ENCODE measurements at regions not wholly inside any gene's neighbourhood (a gene's known extent, or its start where the extent isn't known, plus 50 kb on each side); places are given as distances from the start of the nearest gene placed in this dataset.

DNA sequence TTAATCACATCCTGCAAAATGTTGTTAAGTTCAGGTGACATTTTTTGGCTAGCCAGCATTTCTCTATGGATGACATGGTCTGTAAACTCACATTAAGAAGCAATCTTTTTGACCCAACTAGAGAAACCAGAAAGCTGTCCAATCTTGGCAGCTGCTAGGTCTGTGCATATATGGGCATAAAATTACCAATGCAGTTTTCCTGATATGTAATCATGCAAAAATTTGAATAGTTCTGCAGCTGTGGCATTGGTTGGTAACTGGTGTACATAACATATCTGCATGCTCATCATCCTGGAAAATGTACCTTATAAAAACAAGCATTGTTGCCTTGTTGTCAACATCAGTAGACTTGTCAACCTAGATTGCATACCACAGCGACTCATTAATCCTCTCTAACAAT is 620.0 kb upstream of the LRFN5 start:
- H3K27ac Mint-ChIP-seq: no peak overlapping the region
- H3K27me3 Mint-ChIP-seq (ENCODE audit: insufficient read depth, low read depth, poor library complexity): no peaks in the 10 kb centered on the region
- no peaks in the 10 kb centered on the region for H3K27me3 ChIP-seq (ENCODE audit: insufficient read depth)
- 0 out of 2 replicates have a peak, but pooled peaks cover 7% of the 10 kb centered on the region for H3K4me1 ChIP-seq (ENCODE audit: insufficient read depth)
- H4K20me1 ChIP-seq (replicated peaks; ENCODE audit: insufficient read depth): no peaks in the 10 kb centered on the region; the same call in 1 of the 2 replicates
- no peak overlapping the region for H3K27ac ChIP-seq (ENCODE audit: low read depth)
- DNase-seq (ENCODE audit: low spot score): no peak
- TF ChIP-seq, protein P1, sequence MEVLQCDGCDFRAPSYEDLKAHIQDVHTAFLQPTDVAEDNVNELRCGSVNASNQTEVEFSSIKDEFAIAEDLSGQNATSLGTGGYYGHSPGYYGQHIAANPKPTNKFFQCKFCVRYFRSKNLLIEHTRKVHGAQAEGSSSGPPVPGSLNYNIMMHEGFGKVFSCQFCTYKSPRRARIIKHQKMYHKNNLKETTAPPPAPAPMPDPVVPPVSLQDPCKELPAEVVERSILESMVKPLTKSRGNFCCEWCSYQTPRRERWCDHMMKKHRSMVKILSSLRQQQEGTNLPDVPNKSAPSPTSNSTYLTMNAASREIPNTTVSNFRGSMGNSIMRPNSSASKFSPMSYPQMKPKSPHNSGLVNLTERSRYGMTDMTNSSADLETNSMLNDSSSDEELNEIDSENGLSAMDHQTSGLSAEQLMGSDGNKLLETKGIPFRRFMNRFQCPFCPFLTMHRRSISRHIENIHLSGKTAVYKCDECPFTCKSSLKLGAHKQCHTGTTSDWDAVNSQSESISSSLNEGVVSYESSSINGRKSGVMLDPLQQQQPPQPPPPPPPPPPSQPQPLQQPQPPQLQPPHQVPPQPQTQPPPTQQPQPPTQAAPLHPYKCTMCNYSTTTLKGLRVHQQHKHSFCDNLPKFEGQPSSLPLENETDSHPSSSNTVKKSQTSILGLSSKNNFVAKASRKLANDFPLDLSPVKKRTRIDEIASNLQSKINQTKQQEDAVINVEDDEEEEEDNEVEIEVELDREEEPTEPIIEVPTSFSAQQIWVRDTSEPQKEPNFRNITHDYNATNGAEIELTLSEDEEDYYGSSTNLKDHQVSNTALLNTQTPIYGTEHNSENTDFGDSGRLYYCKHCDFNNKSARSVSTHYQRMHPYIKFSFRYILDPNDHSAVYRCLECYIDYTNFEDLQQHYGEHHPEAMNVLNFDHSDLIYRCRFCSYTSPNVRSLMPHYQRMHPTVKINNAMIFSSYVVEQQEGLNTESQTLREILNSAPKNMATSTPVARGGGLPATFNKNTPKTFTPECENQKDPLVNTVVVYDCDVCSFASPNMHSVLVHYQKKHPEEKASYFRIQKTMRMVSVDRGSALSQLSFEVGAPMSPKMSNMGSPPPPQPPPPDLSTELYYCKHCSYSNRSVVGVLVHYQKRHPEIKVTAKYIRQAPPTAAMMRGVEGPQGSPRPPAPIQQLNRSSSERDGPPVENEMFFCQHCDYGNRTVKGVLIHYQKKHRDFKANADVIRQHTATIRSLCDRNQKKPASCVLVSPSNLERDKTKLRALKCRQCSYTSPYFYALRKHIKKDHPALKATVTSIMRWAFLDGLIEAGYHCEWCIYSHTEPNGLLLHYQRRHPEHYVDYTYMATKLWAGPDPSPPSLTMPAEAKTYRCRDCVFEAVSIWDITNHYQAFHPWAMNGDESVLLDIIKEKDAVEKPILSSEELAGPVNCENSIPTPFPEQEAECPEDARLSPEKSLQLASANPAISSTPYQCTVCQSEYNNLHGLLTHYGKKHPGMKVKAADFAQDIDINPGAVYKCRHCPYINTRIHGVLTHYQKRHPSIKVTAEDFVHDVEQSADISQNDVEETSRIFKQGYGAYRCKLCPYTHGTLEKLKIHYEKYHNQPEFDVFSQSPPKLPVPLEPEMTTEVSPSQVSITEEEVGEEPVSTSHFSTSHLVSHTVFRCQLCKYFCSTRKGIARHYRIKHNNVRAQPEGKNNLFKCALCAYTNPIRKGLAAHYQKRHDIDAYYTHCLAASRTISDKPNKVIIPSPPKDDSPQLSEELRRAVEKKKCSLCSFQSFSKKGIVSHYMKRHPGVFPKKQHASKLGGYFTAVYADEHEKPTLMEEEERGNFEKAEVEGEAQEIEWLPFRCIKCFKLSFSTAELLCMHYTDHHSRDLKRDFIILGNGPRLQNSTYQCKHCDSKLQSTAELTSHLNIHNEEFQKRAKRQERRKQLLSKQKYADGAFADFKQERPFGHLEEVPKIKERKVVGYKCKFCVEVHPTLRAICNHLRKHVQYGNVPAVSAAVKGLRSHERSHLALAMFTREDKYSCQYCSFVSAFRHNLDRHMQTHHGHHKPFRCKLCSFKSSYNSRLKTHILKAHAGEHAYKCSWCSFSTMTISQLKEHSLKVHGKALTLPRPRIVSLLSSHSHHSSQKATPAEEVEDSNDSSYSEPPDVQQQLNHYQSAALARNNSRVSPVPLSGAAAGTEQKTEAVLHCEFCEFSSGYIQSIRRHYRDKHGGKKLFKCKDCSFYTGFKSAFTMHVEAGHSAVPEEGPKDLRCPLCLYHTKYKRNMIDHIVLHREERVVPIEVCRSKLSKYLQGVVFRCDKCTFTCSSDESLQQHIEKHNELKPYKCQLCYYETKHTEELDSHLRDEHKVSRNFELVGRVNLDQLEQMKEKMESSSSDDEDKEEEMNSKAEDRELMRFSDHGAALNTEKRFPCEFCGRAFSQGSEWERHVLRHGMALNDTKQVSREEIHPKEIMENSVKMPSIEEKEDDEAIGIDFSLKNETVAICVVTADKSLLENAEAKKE (CRISPR knock-in tag; IDR thresholded peaks at IDR 0.05): no peak
- TF ChIP-seq EZH2 (IDR thresholded peaks at IDR 0.05; ENCODE audit: low read depth, unreplicated experiment) (no peak), EZH2phosphoT487 (IDR thresholded peaks at IDR 0.05; ENCODE audit: unreplicated experiment) (no peak), ZNF331 (CRISPR knock-in tag; IDR thresholded peaks at IDR 0.05; ENCODE audit: low read depth) (no peak), CREB1 (CRISPR knock-in tag; IDR thresholded peaks at IDR 0.05; ENCODE audit: low read depth) (no peak), NANOG (IDR thresholded peaks at IDR 0.05; ENCODE audit: borderline replicate concordance) (no peak)
- TF ChIP-seq, protein P2, sequence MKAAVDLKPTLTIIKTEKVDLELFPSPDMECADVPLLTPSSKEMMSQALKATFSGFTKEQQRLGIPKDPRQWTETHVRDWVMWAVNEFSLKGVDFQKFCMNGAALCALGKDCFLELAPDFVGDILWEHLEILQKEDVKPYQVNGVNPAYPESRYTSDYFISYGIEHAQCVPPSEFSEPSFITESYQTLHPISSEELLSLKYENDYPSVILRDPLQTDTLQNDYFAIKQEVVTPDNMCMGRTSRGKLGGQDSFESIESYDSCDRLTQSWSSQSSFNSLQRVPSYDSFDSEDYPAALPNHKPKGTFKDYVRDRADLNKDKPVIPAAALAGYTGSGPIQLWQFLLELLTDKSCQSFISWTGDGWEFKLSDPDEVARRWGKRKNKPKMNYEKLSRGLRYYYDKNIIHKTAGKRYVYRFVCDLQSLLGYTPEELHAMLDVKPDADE (IDR thresholded peaks at IDR 0.05): no peak
- TF ChIP-seq, protein P3, sequence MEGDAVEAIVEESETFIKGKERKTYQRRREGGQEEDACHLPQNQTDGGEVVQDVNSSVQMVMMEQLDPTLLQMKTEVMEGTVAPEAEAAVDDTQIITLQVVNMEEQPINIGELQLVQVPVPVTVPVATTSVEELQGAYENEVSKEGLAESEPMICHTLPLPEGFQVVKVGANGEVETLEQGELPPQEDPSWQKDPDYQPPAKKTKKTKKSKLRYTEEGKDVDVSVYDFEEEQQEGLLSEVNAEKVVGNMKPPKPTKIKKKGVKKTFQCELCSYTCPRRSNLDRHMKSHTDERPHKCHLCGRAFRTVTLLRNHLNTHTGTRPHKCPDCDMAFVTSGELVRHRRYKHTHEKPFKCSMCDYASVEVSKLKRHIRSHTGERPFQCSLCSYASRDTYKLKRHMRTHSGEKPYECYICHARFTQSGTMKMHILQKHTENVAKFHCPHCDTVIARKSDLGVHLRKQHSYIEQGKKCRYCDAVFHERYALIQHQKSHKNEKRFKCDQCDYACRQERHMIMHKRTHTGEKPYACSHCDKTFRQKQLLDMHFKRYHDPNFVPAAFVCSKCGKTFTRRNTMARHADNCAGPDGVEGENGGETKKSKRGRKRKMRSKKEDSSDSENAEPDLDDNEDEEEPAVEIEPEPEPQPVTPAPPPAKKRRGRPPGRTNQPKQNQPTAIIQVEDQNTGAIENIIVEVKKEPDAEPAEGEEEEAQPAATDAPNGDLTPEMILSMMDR (conservative IDR thresholded peaks at IDR 0.05; ENCODE audit: low read depth in 2 of 2): no peak
- TF ChIP-seq, protein P4, sequence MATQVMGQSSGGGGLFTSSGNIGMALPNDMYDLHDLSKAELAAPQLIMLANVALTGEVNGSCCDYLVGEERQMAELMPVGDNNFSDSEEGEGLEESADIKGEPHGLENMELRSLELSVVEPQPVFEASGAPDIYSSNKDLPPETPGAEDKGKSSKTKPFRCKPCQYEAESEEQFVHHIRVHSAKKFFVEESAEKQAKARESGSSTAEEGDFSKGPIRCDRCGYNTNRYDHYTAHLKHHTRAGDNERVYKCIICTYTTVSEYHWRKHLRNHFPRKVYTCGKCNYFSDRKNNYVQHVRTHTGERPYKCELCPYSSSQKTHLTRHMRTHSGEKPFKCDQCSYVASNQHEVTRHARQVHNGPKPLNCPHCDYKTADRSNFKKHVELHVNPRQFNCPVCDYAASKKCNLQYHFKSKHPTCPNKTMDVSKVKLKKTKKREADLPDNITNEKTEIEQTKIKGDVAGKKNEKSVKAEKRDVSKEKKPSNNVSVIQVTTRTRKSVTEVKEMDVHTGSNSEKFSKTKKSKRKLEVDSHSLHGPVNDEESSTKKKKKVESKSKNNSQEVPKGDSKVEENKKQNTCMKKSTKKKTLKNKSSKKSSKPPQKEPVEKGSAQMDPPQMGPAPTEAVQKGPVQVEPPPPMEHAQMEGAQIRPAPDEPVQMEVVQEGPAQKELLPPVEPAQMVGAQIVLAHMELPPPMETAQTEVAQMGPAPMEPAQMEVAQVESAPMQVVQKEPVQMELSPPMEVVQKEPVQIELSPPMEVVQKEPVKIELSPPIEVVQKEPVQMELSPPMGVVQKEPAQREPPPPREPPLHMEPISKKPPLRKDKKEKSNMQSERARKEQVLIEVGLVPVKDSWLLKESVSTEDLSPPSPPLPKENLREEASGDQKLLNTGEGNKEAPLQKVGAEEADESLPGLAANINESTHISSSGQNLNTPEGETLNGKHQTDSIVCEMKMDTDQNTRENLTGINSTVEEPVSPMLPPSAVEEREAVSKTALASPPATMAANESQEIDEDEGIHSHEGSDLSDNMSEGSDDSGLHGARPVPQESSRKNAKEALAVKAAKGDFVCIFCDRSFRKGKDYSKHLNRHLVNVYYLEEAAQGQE (IDR thresholded peaks at IDR 0.05; ENCODE audit: unreplicated experiment): no peak
- H3K9me3 Mint-ChIP-seq: peaks cover 2% of the 10 kb centered on the region; the same call in 1 of the 3 replicates
- peaks cover 4% of the 10 kb centered on the region; the same call in 2 of the 3 replicates for H3K4me1 Mint-ChIP-seq
- no peak overlapping the region for H2AFZ ChIP-seq
- no peaks in the 10 kb centered on the region; the same call in 1 of the 2 replicates for H3K79me2 ChIP-seq (replicated peaks; ENCODE audit: insufficient read depth)
- no peak overlapping the region for H3K4me2 ChIP-seq
- no peaks in the 10 kb centered on the region for H3K36me3 ChIP-seq (ENCODE audit: insufficient read depth)
- no peak overlapping the region for H3K4me3 Mint-ChIP-seq
- H3K9me2 ChIP-seq (ENCODE audit: insufficient read depth): no peaks in the 10 kb centered on the region
- H3K4me3 ChIP-seq: no peak overlapping the region
- H3F3A ChIP-seq (replicated peaks; ENCODE audit: low read depth): no peaks in the 10 kb centered on the region
- H3K36me3 Mint-ChIP-seq (ENCODE audit: low read depth): no peaks in the 10 kb centered on the region
- no peak for ATAC-seq

Measured in GM23338 (cell line).